ENCODE measurements at regions not wholly inside any gene's neighbourhood (a gene's known extent, or its start where the extent isn't known, plus 50 kb on each side); places are given as distances from the start of the nearest gene placed in this dataset.

GRCh38 chr11:119935349-119935925, 202.5 kb downstream of the TRIM29 start:
- FAIRE-seq (no peak), DNase-seq (ENCODE audit: extremely low read depth in 1 of 4, low spot score in 3 of 4) (no peak), ATAC-seq (no peak)
- no peak overlapping the region for H3K4me2 ChIP-seq (ENCODE audit: insufficient read depth, low read length)
- intact Hi-C loops (cut with micrococcal nuclease) (no loop called here), in situ Hi-C loops (cut with MboI) (no loop called here)
- peaks cover 0 to 26% of the 10 kb centered on the region in 2 experiments; a peak in 2 of 5 replicates for H3K27me3 ChIP-seq (ENCODE audit: control insufficient read depth in 2 of 2, insufficient read depth in 2 of 2, low read length in 2 of 2)
- H2AFZ ChIP-seq (ENCODE audit: low read depth, low read length): no peak overlapping the region
- no peaks in the 10 kb centered on the region for H3K4me1 ChIP-seq (replicated peaks in 1 of 2; ENCODE audit: control insufficient read depth in 2 of 2, insufficient read depth in 2 of 2, low read length in 2 of 2)
- H3K9me3 ChIP-seq (replicated peaks; ENCODE audit: control insufficient read depth, insufficient read depth, low read depth, low read length): no peaks in the 10 kb centered on the region
- H3K36me3 ChIP-seq (ENCODE audit: control insufficient read depth, insufficient read depth, low read length): no peaks in the 10 kb centered on the region
- no peaks in the 10 kb centered on the region; the same call in 1 of the 2 replicates for H4K20me1 ChIP-seq (replicated peaks; ENCODE audit: control insufficient read depth, insufficient read depth, low read length)
- H3K79me2 ChIP-seq (ENCODE audit: control insufficient read depth, insufficient read depth, low read length): no peaks in the 10 kb centered on the region
- no peak overlapping the region for H3K9ac ChIP-seq (ENCODE audit: insufficient read depth in 1 of 2, low read depth in 2 of 2, low read length in 2 of 2)
- no peak overlapping the region for H3K4me3 ChIP-seq
- no TSS peak for BruUV-seq (replicated peaks)
- ChIA-PET CTCF (ENCODE audit: low intra/inter-chr PET ratio) (no interaction called here), POLR2A (interaction anchor here (0.6 to 0.9 kb wide), 2 partner anchors 37 to 199 kb away, joined by 3 to 4 read pairs; no protein-coding TSS in a partner anchor)
- WGBS (ENCODE audit: insufficient coverage, low coverage, missing lambda C conversion rate): under 1% methylated on average over 7 of the region's 7 CpGs
- no peak overlapping the region for H3K27ac ChIP-seq (ENCODE audit: extremely low read depth, low read depth, low read length)
- no peaks in the 10 kb centered on the region for H3K9me1 ChIP-seq (ENCODE audit: control insufficient read depth, insufficient read depth, low read length)
- TF ChIP-seq DACH1 (IDR thresholded peaks at IDR 0.05; ENCODE audit: partially characterized antibody) (no peak), RB1 (IDR thresholded peaks at IDR 0.05; ENCODE audit: low read depth) (no peak), RBM14 (IDR thresholded peaks at IDR 0.05; ENCODE audit: borderline replicate concordance, insufficient read depth, low read depth, low read length) (no peak), MTF1 (CRISPR knock-in tag; IDR thresholded peaks at IDR 0.05; ENCODE audit: borderline replicate concordance) (no peak), ARID4B (CRISPR knock-in tag; IDR thresholded peaks at IDR 0.05) (no peak), KLF16 (IDR thresholded peaks at IDR 0.05) (no peak), BCL6 (CRISPR knock-in tag; IDR thresholded peaks at IDR 0.05) (no peak), YBX1 (IDR thresholded peaks at IDR 0.05) (no peak), POLR3G (IDR thresholded peaks at IDR 0.05; ENCODE audit: extremely low read depth, insufficient read length, insufficient replicate concordance) (no peak), SAP30 (IDR thresholded peaks at IDR 0.05; ENCODE audit: borderline replicate concordance, insufficient read depth, low read depth, low read length, poor library complexity, severe bottlenecking) (no peak), ZBTB12 (CRISPR knock-in tag; IDR thresholded peaks at IDR 0.05) (no peak), STAT5B (CRISPR knock-in tag; IDR thresholded peaks at IDR 0.05) (no peak), BCLAF1 (IDR thresholded peaks at IDR 0.05; ENCODE audit: borderline replicate concordance in 1 of 2, control insufficient read depth in 1 of 2, low read depth in 2 of 2, low read length in 1 of 2) (no peak), SMAD4 (CRISPR knock-in tag; conservative IDR thresholded peaks at IDR 0.05) (no peak)

All from K562 (cell line).